ENCODE measurements at regions not wholly inside any gene's neighbourhood (a gene's known extent, or its start where the extent isn't known, plus 50 kb on each side); places are given as distances from the start of the nearest gene placed in this dataset.

DNA sequence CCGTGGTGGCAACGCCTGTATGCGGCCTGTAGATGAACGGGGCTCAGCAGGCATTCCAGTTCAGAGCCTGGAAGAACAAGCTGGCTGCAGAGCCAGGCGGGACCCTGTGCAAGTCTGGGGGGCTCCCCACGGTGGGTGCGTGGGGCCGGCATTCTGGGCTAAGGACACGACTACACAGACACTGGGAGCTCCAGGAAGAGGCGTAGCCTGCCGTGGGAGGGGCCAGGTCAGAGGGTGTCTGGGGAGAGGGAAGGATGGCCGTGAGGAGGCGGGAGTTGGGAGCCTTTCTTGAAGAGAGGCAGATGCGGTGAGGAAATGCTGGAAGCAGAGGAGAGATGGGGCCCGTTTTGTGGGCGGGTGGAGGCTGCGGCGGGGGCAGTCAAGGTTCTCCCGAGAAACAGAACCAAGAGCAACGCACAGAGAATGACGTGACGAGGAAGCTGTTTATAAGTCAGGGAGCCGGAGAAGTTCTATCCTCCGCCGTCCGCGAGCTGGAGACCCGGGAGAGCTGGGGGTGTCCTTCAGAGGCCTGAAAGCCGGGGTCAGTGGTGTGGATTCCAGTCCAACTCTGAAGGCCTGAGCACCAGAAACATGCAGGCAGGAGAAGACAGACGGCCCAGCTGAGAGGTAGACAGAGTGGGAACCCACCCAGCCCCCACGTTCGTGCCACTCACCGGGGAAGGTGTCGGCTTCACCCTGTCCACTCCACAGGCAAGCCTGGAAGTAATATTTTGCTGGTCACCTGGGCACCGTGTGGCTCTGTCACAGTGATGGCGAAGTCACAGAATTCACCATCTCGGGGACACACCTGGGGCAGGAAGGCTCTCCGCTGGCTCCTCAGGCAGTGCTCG lies 529.6 kb downstream of the BRD1 start:
- TF ChIP-seq GATA3 (IDR thresholded peaks at IDR 0.05; ENCODE audit: low read depth, low read length) (no peak), GATA2 (IDR thresholded peaks at IDR 0.05; ENCODE audit: low read depth, low read length) (no peak)

GRCh38 chr22:49297286-49297870 lies 530.3 kb downstream of the BRD1 start:
- TF ChIP-seq GATA3 (IDR thresholded peaks at IDR 0.05; ENCODE audit: low read depth, low read length) (no peak), GATA2 (IDR thresholded peaks at IDR 0.05; ENCODE audit: low read depth, low read length) (no peak)

DNA sequence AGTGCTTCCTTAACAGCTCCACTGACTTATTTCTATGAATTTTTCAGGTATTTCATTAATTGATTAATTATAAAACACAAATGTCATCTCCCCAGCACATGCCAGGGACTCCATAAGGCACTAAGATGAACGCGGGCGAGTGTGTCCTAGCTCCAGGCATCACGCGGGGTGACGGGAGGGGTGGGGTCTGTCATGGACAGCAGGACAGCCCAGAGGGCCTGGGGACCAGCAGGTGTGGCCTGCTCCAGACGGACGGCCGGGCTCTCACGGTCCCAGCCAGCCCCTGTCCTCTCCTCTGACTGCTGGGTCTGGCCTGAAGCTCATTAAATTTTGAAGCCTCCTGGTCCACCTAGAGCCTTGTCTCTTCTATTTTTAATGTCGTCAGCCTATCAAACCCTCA lies 531.1 kb downstream of the BRD1 start:
- TF ChIP-seq GATA2 (IDR thresholded peaks at IDR 0.05; ENCODE audit: low read depth, low read length) (no peak), GATA3 (IDR thresholded peaks at IDR 0.05; ENCODE audit: low read depth, low read length) (no peak)

DNA sequence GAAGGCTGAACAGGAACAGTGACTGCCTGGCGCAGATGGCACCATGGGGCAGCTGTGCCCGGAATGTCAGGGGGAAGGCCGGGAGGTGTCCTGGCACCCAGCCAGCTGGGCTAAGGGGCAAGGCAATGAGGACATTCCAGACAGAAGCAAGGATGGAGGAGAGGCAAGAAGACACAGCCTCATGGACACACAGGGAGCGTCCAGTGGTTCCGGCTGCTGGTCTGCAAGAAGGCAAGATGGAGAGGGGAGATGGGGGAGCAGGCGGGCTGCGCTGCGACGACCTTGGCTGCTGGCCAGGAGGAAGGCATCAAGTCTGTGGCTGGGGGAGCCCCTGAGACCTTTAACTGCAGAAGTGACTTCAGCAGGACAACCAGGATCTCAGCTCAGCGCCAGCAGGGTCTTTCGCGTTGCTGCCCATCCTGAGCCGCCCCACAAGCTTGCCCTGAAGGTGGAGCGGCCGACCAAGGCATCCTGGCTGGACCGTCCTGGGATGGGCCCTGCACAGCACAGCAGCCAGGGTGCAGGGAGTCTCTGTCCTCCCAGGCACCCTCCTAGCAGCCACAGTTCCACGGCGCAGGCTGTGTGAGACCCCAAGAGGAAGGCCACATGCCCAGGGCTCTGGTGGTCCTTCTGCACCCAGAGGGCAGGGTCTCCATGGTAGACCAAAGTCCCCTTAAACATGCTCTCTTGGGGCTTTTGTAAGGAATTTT lies 531.7 kb downstream of the BRD1 start:
- no peak for TF ChIP-seq GATA2 (IDR thresholded peaks at IDR 0.05; ENCODE audit: low read depth, low read length)
- TF ChIP-seq GATA3 (IDR thresholded peaks at IDR 0.05; ENCODE audit: low read depth, low read length), result no peak

DNA sequence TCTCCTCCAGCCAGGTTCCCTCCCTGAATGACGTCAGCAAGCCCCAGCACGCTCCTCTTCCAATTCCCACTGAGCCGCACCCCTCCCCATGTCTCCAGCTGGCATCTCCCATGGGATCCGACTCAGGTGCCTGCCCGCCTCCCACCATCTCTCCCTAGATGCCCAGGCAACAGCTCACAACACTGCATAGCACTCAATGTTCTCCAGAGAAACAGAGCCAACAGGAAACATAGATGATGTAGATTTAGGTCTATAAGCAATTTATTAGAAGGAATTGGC lies 532.3 kb downstream of the BRD1 start:
- no peak for TF ChIP-seq GATA2 (IDR thresholded peaks at IDR 0.05; ENCODE audit: low read depth, low read length)
- no peak for TF ChIP-seq GATA3 (IDR thresholded peaks at IDR 0.05; ENCODE audit: low read depth, low read length)

- no peak for TF ChIP-seq GATA3 (IDR thresholded peaks at IDR 0.05; ENCODE audit: low read depth, low read length)
- no peak for TF ChIP-seq GATA2 (IDR thresholded peaks at IDR 0.05; ENCODE audit: low read depth, low read length)
Observed at GRCh38 chr22:49294656-49295464, 532.8 kb downstream of the BRD1 start.

- TF ChIP-seq GATA2 (IDR thresholded peaks at IDR 0.05; ENCODE audit: low read depth, low read length), result no peak
- TF ChIP-seq GATA3 (IDR thresholded peaks at IDR 0.05; ENCODE audit: low read depth, low read length), result no peak
Observed at GRCh38 chr22:49292909-49293308, 534.8 kb downstream of the BRD1 start.

DNA sequence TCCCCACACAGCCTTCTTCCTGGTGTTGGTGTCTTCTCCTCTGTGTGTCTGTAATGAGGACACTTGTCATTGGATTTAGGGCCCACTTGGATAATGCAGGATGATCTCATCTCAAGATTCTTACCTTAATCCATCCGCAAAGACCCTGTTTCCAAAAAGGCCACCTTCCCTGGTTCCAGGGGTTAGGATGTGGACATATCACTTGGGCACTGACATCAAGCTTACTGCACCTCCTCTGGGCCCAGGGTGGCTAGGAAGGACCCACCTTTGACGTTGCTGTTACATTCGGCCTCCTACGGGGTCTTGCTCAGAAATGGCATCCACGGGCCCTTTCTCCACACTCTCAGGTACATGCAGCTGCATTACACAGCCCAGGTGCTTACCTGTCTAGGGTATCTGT lies 535.9 kb downstream of the BRD1 start:
- TF ChIP-seq GATA3 (IDR thresholded peaks at IDR 0.05; ENCODE audit: low read depth, low read length) (no peak), GATA2 (IDR thresholded peaks at IDR 0.05; ENCODE audit: low read depth, low read length) (no peak)

DNA sequence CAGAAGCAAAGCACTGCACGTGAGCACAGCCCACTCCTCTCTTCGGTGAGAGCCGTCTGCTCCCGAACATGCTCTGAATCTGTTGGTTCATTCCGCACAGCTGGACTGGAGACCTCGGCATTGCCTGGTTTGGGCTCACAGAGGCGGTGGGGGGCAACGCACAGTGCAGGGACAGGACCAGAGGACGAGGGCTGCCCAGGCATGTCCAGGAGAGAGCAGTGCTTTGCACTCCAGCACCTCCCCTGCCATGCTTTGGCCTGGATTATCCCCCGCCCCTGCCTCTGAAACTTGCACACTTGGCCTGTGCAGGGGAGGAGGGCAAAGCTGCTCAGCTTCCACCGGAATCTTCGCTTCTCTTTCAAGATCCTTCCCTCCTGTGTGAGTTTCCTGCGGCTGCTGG lies 536.5 kb downstream of the BRD1 start:
- TF ChIP-seq GATA3 (IDR thresholded peaks at IDR 0.05; ENCODE audit: low read depth, low read length) (no peak), GATA2 (IDR thresholded peaks at IDR 0.05; ENCODE audit: low read depth, low read length) (no peak)

GRCh38 chr22:49290711-49291110 lies 537.0 kb downstream of the BRD1 start:
- TF ChIP-seq GATA3 (IDR thresholded peaks at IDR 0.05; ENCODE audit: low read depth, low read length) (no peak), GATA2 (IDR thresholded peaks at IDR 0.05; ENCODE audit: low read depth, low read length) (no peak)

DNA sequence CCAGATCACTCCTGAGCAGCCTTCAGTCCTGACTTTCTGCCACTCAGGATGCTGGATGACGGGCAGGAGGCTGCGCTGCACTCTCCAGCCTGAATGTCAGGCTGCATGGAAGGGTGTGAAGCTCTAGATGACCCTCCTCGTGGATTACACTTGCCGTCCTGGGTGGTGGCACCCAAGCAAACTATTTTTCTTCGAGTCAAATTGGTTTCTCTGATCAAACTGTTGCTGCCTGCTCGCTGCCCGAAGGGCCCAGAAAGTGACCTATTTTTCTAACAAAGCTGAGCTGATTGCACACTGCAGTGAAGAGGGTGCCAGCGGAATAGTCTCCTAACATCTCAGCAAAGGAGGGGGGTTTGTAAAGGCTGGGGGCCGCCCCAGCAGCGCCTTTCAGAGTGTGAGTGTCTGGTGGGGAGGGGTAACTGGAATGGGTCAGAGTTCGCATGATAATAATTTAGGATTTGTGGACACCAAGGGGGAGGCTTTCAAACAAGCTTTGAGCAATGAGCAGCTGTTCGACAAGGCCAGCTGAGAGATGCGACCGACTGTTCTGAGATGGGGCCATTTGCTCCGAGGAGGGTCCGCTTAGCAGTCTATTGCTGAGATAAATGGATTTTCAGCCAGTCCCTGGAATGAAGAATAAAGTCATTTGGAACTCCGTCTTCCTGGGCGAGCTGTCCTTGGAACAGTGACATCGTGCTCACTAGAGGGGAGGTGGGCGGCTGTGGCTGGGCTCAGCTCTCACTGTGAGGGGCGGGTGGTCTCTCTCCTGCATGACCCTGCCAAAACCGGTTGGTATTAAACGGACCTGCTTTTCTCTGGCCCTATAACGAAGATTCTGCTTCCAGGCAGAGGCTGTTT lies 537.6 kb downstream of the BRD1 start:
- no peak for TF ChIP-seq GATA2 (IDR thresholded peaks at IDR 0.05; ENCODE audit: low read depth, low read length)
- no peak for TF ChIP-seq GATA3 (IDR thresholded peaks at IDR 0.05; ENCODE audit: low read depth, low read length)

GRCh38 chr22:49286181-49286760 lies 541.4 kb downstream of the BRD1 start:
- TF ChIP-seq GATA2 (IDR thresholded peaks at IDR 0.05; ENCODE audit: low read depth, low read length) (no peak), GATA3 (IDR thresholded peaks at IDR 0.05; ENCODE audit: low read depth, low read length) (no peak)

- TF ChIP-seq GATA3 (IDR thresholded peaks at IDR 0.05; ENCODE audit: low read depth, low read length) (no peak), GATA2 (IDR thresholded peaks at IDR 0.05; ENCODE audit: low read depth, low read length) (no peak)
Observed at GRCh38 chr22:49284931-49285330, 542.7 kb downstream of the BRD1 start.
